ENCODE measurements at regions not wholly inside any gene's neighbourhood (a gene's known extent, or its start where the extent isn't known, plus 50 kb on each side); places are given as distances from the start of the nearest gene placed in this dataset.

GRCh38 chr5:138641547-138642298 is 66.5 kb upstream of the HSPA9 start:
- ATAC-seq, result peak; percentile 89
- no peak overlapping the region for H3K4me3 Mint-ChIP-seq
- no peaks in the 10 kb centered on the region for H3K9me3 Mint-ChIP-seq
- H3K27ac Mint-ChIP-seq, result peak overlapping the region; percentile 53; the same call in 1 of the 2 replicates
- H3K36me3 Mint-ChIP-seq, result no peaks in the 10 kb centered on the region
- H3K4me1 Mint-ChIP-seq, result peaks cover 35% of the 10 kb centered on the region
- H3K27me3 Mint-ChIP-seq (ENCODE audit: low read depth), result no peaks in the 10 kb centered on the region
- ChIA-PET POLR2A (interaction anchor here (0.6 to 1.5 kb wide), 2 partner anchors 61 to 84 kb away, joined by 5 read pairs; no protein-coding TSS in a partner anchor), CTCF (interaction anchor here (0.6 to 5.5 kb wide), 24 partner anchors 8 to 621 kb away, joined by 3 to 43 read pairs (median 6); no protein-coding TSS in a partner anchor)
- no peak for TF ChIP-seq GTF2I (CRISPR knock-in tag; conservative IDR thresholded peaks at IDR 0.05)
- TF ChIP-seq USF1 (CRISPR knock-in tag; IDR thresholded peaks at IDR 0.05), result no peak
- no peak for TF ChIP-seq RORB (CRISPR knock-in tag; IDR thresholded peaks at IDR 0.05)
- TF ChIP-seq ZNF232 (CRISPR knock-in tag; IDR thresholded peaks at IDR 0.05), result no peak
- TF ChIP-seq, protein P1, sequence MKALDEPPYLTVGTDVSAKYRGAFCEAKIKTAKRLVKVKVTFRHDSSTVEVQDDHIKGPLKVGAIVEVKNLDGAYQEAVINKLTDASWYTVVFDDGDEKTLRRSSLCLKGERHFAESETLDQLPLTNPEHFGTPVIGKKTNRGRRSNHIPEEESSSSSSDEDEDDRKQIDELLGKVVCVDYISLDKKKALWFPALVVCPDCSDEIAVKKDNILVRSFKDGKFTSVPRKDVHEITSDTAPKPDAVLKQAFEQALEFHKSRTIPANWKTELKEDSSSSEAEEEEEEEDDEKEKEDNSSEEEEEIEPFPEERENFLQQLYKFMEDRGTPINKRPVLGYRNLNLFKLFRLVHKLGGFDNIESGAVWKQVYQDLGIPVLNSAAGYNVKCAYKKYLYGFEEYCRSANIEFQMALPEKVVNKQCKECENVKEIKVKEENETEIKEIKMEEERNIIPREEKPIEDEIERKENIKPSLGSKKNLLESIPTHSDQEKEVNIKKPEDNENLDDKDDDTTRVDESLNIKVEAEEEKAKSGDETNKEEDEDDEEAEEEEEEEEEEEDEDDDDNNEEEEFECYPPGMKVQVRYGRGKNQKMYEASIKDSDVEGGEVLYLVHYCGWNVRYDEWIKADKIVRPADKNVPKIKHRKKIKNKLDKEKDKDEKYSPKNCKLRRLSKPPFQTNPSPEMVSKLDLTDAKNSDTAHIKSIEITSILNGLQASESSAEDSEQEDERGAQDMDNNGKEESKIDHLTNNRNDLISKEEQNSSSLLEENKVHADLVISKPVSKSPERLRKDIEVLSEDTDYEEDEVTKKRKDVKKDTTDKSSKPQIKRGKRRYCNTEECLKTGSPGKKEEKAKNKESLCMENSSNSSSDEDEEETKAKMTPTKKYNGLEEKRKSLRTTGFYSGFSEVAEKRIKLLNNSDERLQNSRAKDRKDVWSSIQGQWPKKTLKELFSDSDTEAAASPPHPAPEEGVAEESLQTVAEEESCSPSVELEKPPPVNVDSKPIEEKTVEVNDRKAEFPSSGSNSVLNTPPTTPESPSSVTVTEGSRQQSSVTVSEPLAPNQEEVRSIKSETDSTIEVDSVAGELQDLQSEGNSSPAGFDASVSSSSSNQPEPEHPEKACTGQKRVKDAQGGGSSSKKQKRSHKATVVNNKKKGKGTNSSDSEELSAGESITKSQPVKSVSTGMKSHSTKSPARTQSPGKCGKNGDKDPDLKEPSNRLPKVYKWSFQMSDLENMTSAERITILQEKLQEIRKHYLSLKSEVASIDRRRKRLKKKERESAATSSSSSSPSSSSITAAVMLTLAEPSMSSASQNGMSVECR (CRISPR knock-in tag; IDR thresholded peaks at IDR 0.05; ENCODE audit: borderline replicate concordance), result no peak
- TF ChIP-seq IRF2 (CRISPR knock-in tag; IDR thresholded peaks at IDR 0.05; ENCODE audit: borderline replicate concordance, low read depth), result no peak
- 0 out of 2 replicates have a peak, but pooled peaks have one; percentile 2 for TF ChIP-seq ETV6 (CRISPR knock-in tag; IDR thresholded peaks at IDR 0.05)
- TF ChIP-seq, protein P2, sequence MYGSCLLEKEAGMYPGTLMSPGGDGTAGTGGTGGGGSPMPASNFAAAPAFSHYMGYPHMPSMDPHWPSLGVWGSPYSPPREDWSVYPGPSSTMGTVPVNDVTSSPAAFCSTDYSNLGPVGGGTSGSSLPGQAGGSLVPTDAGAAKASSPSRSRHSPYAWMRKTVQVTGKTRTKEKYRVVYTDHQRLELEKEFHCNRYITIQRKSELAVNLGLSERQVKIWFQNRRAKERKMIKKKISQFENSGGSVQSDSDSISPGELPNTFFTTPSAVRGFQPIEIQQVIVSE (CRISPR knock-in tag; IDR thresholded peaks at IDR 0.05; ENCODE audit: borderline replicate concordance), result no peak
- no peak for TF ChIP-seq PRRX2 (CRISPR knock-in tag; IDR thresholded peaks at IDR 0.05)
- no peak for TF ChIP-seq AFF4 (CRISPR knock-in tag; IDR thresholded peaks at IDR 0.05; ENCODE audit: borderline replicate concordance)
- no peak for TF ChIP-seq ZMAT4 (CRISPR knock-in tag; IDR thresholded peaks at IDR 0.05)
- no peak for TF ChIP-seq NFYB (CRISPR knock-in tag; conservative IDR thresholded peaks at IDR 0.05; ENCODE audit: low read depth)
- TF ChIP-seq, protein P3, sequence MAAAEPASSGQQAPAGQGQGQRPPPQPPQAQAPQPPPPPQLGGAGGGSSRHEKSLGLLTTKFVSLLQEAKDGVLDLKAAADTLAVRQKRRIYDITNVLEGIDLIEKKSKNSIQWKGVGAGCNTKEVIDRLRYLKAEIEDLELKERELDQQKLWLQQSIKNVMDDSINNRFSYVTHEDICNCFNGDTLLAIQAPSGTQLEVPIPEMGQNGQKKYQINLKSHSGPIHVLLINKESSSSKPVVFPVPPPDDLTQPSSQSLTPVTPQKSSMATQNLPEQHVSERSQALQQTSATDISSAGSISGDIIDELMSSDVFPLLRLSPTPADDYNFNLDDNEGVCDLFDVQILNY (CRISPR knock-in tag; IDR thresholded peaks at IDR 0.05), result no peak
- no peak for TF ChIP-seq FOXP1 (CRISPR knock-in tag; IDR thresholded peaks at IDR 0.05; ENCODE audit: borderline replicate concordance)
- no peak for TF ChIP-seq TEAD4 (CRISPR knock-in tag; IDR thresholded peaks at IDR 0.05)
- peak; percentile 96 for TF ChIP-seq CTCF (IDR thresholded peaks at IDR 0.05)
- TF ChIP-seq ELF4 (CRISPR knock-in tag; IDR thresholded peaks at IDR 0.05; ENCODE audit: low read depth), result no peak
- DNase-seq (ENCODE audit: low spot score), result peak; percentile 95
